A172 (cell line): ENCODE measurements at regions not wholly inside any gene's neighbourhood (a gene's known extent, or its start where the extent isn't known, plus 50 kb on each side); places are given as distances from the start of the nearest gene placed in this dataset.

Source experiments
- DNase-seq: peaks from one replicate; pipeline ENCODE4 v3.0.0-alpha.2; 2015; ENCODE audit warnings: low spot score

DNA sequence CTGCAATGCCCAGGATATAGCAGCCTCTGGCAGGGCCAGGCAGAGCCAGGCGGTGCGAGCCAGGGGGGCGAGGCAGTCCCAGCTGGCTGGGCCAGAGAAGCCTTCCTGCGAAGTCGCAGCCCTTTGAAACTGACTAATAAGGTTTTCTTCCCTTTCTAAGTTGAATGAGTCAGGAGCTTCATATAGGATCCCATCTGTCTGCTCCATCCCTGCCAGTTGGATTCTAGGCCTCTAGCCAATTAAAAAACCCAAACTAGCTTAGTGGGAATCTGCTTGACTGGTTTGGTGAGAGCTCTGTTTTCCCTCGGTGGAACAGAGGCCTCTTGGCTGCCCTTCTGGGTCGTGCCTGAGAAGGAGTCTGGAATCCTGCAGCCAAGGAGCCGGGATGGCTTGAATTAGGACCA, 70.1 kb upstream of the RAPGEF1 start:
- peak; percentile 31 for DNase-seq

DNA sequence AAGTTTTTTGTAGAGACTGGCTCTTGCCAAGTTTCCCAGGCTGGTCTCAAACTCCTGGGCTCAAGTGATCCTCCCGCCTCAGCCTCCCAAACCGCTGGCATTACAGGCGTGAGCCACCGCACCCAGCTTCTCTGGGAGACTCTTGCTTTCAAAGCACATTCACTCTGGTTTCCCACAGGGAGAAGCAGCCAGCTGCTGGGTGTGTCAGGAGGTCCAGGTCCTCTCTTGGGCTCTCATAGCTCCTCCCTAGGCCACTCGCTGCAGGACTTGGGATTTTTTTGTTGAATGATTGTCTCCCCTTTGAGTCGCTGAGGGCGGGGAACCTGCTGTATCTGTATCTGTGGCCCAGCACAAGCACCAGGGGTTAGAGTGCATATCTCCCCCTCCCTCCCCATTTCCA, 68.4 kb upstream of the RAPGEF1 start:
- DNase-seq = no peak

DNA sequence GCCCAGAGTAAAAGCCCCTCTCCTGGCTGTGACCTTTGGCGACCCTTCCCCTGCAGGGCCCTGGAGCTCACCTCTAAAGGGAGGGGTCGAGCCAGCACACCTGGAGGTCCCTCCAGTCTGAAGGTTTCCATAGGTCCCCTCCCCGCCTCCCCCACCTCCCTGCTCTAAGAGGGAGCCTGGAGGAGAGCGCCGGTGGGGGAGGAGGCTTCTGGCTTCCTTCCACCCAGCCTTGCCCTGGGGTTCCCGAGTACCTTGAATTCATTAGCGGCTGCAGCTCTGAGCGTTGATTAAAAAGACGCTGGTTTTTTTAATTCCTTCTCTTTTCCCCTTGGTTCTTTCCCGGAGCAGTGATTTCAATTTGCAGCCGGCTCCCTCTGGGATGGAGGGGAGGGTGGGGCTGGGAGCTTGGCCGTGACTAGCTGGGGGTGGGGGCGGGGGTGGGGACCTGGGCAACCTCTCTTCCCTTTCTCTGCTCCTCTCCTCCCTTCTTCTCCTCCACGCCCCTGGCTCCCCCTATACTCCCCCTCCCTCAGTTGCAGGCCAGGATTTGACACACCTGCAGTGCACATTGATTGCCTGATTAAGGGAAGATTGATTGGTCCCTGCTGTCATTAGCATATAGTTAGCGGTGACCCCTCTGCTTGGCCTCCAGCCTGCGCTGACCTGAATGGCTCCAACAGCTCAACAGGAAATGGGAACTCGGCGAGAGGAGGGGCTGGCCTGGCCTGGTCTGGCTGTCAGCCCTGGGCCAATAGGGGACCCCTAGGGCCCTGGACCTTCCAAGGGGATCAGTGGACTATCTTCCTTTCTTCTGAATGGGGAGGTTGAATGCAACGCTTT, 67.5 kb upstream of the RAPGEF1 start:
- DNase-seq = no peak

DNA sequence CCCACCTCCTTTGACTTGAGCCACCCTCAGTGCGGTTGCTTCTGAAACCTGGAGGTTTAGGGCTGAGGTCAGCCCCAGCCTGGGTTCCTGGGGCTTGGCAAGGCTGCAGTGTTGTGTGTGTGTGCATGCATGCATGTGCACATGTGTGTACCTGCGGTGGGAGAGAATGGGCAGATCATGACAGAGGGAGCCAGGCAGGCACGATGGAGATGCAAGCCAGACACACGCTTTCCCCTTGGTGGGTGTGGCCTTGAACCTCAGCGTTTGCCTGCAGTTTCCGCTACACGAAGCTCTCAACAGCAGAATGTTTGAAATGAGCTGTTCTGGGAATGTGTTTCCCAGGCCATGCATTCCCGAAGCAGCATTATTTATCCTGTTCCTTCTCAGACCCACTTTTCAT, 65.9 kb upstream of the RAPGEF1 start:
- DNase-seq = no peak

DNA sequence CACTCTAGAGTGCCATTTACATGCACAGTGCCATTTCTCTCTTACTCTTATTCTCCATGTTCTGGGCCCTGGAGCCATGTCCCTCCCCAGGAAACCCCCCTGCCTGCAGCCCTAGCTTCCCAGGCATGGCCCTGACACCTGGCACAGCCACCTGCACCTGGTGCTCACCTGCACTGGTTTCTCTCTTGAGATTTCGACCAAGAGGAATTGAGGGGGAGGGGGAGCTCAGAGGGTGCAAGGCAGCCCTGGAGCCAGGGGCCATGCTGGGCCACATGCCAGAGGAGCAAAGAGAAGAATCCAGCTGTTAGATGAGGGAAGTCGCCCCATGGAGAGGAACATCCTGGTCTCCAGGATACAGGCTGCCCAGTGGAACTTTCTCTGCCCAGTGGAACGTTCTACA, 65.0 kb upstream of the RAPGEF1 start:
- no peak for DNase-seq

DNA sequence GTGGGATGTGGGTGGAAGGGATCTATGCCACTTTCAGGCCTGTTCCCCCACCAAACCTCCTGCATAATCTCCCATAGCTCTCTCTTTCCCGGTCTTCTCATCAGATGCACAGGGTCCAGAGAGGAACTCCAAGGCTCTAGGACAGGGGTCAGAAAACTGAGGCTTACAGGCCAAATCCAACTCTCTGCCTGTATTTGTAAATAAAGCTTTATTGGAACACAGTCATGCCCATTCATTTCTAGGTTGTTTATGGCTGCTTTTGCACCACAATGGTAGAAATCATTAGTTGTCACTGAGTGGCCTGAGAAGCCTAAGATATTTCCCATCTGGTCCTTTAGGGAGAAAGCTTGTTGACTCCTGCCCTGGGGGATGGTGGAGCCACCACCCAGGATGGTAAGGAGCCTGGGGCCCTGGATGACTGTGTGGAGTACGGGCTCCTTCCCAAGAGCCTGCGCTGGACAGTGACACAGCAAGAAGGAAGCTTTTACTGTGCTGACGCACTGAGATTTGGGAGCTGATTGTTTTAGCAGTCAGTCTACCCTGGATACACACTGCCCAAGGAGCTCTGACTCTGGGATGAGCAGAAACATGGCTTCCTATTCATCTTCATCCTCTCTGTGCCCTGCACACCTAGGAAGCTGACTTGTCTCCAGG, 64.0 kb upstream of the RAPGEF1 start:
- DNase-seq = no peak

DNA sequence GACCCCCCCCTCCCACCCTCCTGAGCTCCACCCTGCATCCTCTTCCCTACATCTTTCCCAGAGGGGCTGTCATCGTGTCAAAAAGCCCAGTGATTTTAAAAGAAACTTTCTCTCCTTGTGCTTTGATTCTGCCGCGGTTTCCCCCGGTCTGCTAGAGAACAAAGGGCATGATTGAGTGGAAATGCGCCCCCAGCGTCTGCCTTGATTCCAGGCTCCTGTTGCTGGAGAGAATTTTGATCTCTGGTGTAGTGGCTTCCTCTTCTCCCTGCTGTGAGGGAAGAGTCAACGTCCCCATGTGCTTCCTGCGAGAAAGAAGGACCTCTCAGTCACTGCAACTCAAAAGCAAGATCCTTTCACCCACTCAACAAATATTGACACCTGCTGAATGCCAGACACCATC, 61.9 kb upstream of the RAPGEF1 start:
- no peak for DNase-seq

DNA sequence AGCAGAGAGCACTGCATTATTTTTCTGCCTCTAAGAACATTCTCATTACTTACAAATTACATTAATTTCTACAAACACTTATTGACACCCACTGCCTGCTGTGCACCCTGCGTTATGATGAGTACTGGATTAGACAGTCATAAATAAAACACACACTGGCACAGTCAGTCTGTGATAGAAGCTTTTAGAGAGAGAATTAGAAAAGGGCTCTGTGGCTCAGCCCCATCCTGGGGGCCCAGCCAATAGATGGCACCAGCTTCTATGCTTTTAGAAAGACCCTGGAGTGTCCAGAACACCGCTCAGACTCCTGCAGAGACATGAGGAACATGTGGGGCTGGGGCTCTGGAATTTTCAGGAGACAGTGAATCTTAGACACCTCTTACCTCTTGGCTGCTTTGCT, 61.0 kb upstream of the RAPGEF1 start:
- DNase-seq = no peak

DNA sequence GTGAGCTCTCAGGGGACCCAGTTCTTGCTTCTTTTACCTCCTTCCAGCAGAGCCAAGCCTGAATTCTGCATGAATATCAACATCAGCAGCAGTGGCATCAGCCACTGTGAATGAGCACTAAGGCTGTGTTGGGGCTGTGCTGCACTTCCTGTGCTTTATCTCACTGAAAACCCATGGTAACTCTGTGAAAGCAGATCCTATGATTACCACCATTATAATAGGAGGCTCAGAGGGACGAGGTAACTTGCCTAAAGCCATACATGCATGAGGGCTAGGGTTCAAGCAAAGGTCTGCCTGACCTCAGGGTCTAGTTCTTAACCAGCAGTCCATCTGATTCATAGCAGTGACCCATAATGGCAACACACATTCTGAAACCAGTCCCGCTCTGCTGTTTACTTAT, 60.5 kb upstream of the RAPGEF1 start:
- no peak for DNase-seq

DNA sequence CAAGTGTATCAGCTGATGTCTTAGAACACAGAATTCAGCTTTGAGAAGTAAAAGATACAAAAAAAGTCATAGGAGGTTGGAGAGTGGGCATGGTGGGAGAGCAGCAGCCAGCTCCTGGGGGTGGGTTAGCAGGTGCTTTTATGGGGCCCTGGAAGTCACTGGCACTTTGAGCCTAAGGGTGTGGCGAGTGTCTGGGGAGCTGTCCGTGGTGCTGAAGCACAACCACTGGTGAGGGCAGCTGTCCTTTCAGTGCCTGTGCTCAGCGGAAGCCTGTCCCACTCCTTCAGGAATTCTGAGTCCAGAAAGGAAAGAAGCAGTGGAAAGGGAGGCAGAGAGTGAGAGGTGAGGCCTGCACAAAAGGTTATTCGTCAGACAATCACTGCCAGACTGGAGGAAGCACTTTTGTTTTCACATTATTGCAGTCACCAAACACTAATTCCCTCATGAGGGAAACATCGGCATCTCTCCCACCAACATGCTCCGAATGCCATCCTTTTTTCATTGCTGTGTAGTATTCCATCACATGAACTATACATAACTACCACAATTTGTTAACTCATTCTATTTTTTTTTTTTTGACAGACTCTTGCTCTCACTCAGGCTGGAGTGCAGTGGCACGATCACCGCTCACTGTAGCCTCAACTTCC, 59.4 kb upstream of the RAPGEF1 start:
- DNase-seq = peak; percentile 49

DNA sequence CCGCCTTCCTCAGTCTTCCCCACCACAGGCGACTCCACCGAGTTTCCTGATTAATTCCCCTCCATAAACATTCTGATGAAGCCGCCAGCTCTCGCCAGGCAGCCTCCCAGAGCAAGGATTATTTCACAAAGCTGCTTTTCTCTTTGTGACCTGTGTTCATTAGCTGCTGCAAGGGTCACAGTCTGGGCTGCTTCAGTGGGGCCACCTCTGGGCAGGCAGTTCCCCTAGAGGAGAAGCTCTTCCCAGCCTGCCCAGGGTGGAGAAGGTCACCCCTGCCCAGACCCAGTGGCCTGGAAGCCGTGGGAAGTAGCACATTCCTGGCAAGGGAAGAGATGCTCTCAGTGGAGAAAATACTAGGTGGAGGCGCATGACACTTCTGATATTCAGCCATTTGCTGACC, 58.4 kb upstream of the RAPGEF1 start:
- DNase-seq = no peak

DNA sequence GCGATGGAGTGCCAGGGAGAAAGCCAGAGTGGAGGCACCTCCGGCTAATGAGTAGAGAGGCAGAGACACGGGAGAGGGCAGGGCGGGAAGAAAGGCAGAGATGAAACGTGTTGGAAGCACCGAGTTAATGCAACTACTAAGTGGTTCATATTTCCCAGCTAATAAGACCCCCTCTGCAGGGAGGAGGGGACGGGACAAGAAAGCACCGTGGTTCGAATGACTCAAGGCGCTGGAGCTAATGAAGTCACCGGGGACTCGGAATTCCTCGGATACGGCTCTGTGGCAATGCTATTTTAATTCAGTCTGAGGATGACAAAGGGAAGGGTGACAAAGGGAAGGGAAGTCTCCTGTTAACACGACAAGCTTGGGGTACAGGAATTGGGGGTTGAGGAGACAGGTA, 54.5 kb upstream of the RAPGEF1 start:
- DNase-seq = no peak

DNA sequence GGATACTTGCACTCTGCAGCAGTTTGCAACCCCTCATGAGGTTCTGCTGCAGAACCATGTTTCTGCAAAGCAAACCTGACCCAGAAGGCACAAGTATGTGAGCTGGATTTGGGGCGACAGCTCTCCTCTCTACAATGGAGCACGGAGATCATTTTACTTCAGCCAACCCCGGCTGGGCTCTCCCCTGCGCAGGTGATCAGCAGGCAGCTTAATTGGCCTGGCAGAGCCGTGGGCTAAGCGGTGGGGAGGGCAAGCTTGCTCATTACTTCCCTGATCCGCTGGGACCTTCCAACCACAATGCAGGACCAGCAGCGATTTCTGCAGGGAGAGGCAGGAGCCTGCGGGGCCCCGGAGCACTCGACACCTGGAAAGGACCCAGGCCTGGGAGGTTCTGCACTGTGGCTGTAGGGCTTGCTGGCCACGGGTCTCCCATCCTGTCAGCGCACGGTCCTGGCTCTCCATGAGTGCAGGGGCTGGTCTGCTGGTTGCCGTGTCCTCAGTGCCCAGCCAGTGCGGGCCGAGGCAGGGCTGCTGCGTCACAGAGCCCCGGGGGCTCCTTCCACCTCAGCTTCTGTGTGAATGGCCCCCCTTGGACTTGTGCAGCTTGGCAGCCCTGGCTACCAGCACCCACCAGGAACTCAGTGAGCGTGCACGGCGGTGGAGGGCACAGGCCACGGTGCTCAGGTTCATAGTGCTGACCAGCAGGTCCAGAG, 51.8 kb upstream of the RAPGEF1 start:
- DNase-seq = no peak
